H9 (cell line): ENCODE measurements at regions not wholly inside any gene's neighbourhood (a gene's known extent, or its start where the extent isn't known, plus 50 kb on each side); places are given as distances from the start of the nearest gene placed in this dataset.

Source experiments
- DNase-seq: peaks from one replicate; pipeline ENCODE4 v3.0.0-alpha.2; 2017
- H2AFZ ChIP-seq: one replicate; pipeline ENCODE4 v1.6.1; 2013; ENCODE audit warnings: mild to moderate bottlenecking, low read length, control low read depth, moderate library complexity
- H2AK5ac ChIP-seq: 2 replicates; pipeline ENCODE4 v1.6.1; 2013; ENCODE audit warnings: low read length, control low read depth, mixed read lengths; ENCODE audit not compliant: insufficient read length
- H2BK120ac ChIP-seq: one replicate; pipeline ENCODE4 v1.6.1; 2013; ENCODE audit warnings: low read depth, mild to moderate bottlenecking, low read length, control low read depth, inconsistent platforms; ENCODE audit not compliant: poor library complexity, severe bottlenecking
- H2BK12ac ChIP-seq: 2 replicates; pipeline ENCODE4 v1.6.1; 2013; ENCODE audit warnings: low read length, control low read depth, mixed read lengths, low read depth; ENCODE audit not compliant: insufficient read length
- H2BK15ac ChIP-seq: 2 replicates; pipeline ENCODE4 v1.6.1; 2013; ENCODE audit warnings: low read depth, low read length, control low read depth
- H2BK20ac ChIP-seq: one replicate; pipeline ENCODE4 v1.6.1; 2013; ENCODE audit warnings: low read depth, mild to moderate bottlenecking, low read length, control low read depth, inconsistent platforms; ENCODE audit not compliant: poor library complexity, severe bottlenecking
- H2BK5ac ChIP-seq: 2 replicates; pipeline ENCODE4 v1.6.1; 2013; ENCODE audit warnings: low read length, control low read depth, mixed read lengths; ENCODE audit not compliant: insufficient read length
- H3K14ac ChIP-seq: 2 replicates; pipeline ENCODE4 v1.6.1; 2013; ENCODE audit warnings: low read length, control low read depth; ENCODE audit not compliant: insufficient read depth
- H3K18ac ChIP-seq: 2 replicates; pipeline ENCODE4 v1.6.1; 2013; ENCODE audit warnings: low read depth, mild to moderate bottlenecking, mixed read lengths, low read length, control low read depth; ENCODE audit not compliant: insufficient read length
- H3K23ac ChIP-seq: 2 replicates; pipeline ENCODE4 v1.6.1; 2013; ENCODE audit warnings: low read length, control low read depth, mixed read lengths, low read depth; ENCODE audit not compliant: insufficient read length
- H3K23me2 ChIP-seq: 2 replicates; pipeline ENCODE4 v1.6.1; 2013; ENCODE audit warnings: low read depth, mild to moderate bottlenecking, mixed read lengths, low read length, control low read depth; ENCODE audit not compliant: insufficient read length, poor library complexity, severe bottlenecking
- H3K27ac ChIP-seq: 2 replicates; pipeline ENCODE4 v1.5.1; 2013; ENCODE audit warnings: low read length, control low read depth, mixed read lengths, low read depth; ENCODE audit not compliant: insufficient read length
- H3K27me3 ChIP-seq: 2 replicates; pipeline ENCODE4 v1.6.1; 2013; ENCODE audit warnings: low read length, control low read depth, inconsistent platforms; ENCODE audit not compliant: insufficient read depth
- H3K4ac ChIP-seq: 2 replicates; pipeline ENCODE4 v1.6.1; 2013; ENCODE audit warnings: low read depth, mild to moderate bottlenecking, control low read depth, inconsistent platforms, low read length, moderate library complexity
- H3K4me1 ChIP-seq: 2 replicates; pipeline ENCODE4 v1.6.1; 2013; ENCODE audit warnings: low read length, control low read depth, inconsistent platforms; ENCODE audit not compliant: insufficient read depth
- H3K4me2 ChIP-seq: 2 replicates; pipeline ENCODE4 v1.6.1; 2013; ENCODE audit warnings: low read length, control low read depth, mixed read lengths; ENCODE audit not compliant: insufficient read length, insufficient read depth
- H3K56ac ChIP-seq: 2 replicates; pipeline ENCODE4 v1.6.1; 2013; ENCODE audit warnings: low read depth, mild to moderate bottlenecking, mixed read lengths, low read length, control low read depth; ENCODE audit not compliant: insufficient read length
- H3K79me1 ChIP-seq: 2 replicates; pipeline ENCODE4 v1.6.1; 2013; ENCODE audit warnings: low read depth, mild to moderate bottlenecking, moderate library complexity, low read length, control low read depth, inconsistent platforms; ENCODE audit not compliant: insufficient read depth, poor library complexity, severe bottlenecking
- H3K79me2 ChIP-seq: 2 replicates; pipeline ENCODE4 v1.6.1; 2013; ENCODE audit warnings: low read length, control low read depth, inconsistent platforms; ENCODE audit not compliant: insufficient read depth
- H3K9ac ChIP-seq: 2 replicates; pipeline ENCODE4 v1.6.1; 2013; ENCODE audit warnings: low read length, control low read depth, mixed read lengths; ENCODE audit not compliant: insufficient read length; ENCODE audit errors: extremely low read depth
- H3K9me3 ChIP-seq: one replicate; pipeline ENCODE4 v1.6.1; 2013; ENCODE audit warnings: low read depth, low read length, inconsistent platforms; ENCODE audit not compliant: control insufficient read depth
- H3T11ph ChIP-seq: one replicate; pipeline ENCODE4 v1.6.1; 2013; ENCODE audit warnings: mild to moderate bottlenecking, low read length, control low read depth, inconsistent platforms
- H4K20me1 ChIP-seq: one replicate; pipeline ENCODE4 v1.6.1; 2013; ENCODE audit not compliant: control insufficient read depth, insufficient read length, insufficient read depth
- H4K5ac ChIP-seq: 2 replicates; pipeline ENCODE4 v1.6.1; 2013; ENCODE audit warnings: low read depth, mild to moderate bottlenecking, mixed read lengths, low read length, control low read depth; ENCODE audit not compliant: insufficient read length
- H4K8ac ChIP-seq: replicated peaks from 2 replicates; pipeline ENCODE4 v1.6.1; 2013; ENCODE audit warnings: low read length, control low read depth, mixed read lengths, low read depth; ENCODE audit not compliant: insufficient read length
- H4K91ac ChIP-seq: 2 replicates; pipeline ENCODE4 v1.6.1; 2013; ENCODE audit warnings: low read depth, mild to moderate bottlenecking, moderate library complexity, mixed read lengths, low read length, control low read depth; ENCODE audit not compliant: insufficient read length
- H3K27ac Mint-ChIP-seq, 3 experiments: 2 replicates in 2 of 3; 3 replicates in 1 of 3; pipeline ENCODE4 v1.8.0; 2020 to 2021; ENCODE audit warnings: mixed read lengths in 3 of 3, mild to moderate bottlenecking in 1 of 3, moderate library complexity in 1 of 3
- H3K27me3 Mint-ChIP-seq: 2 replicates; pipeline ENCODE4 v1.8.0; 2021; ENCODE audit warnings: low read depth, mild to moderate bottlenecking, moderate library complexity, mixed read lengths
- H3K36me3 Mint-ChIP-seq, 3 experiments: 2 replicates in 2 of 3; 3 replicates in 1 of 3; pipeline ENCODE4 v1.8.0; 2020 to 2021; ENCODE audit warnings: low read depth in 3 of 3, mixed read lengths in 3 of 3; ENCODE audit not compliant: insufficient read depth in 1 of 3
- H3K4me1 Mint-ChIP-seq, 2 experiments: 2 replicates each; pipeline ENCODE4 v1.8.0; 2020; ENCODE audit warnings: mixed read lengths in 2 of 2
- H3K4me3 Mint-ChIP-seq, 2 experiments: 2 replicates in 1 of 2; 3 replicates in 1 of 2; pipeline ENCODE4 v1.8.0; 2020 to 2021; ENCODE audit warnings: mild to moderate bottlenecking in 2 of 2, mixed read lengths in 2 of 2, moderate library complexity in 1 of 2
- H3K9me3 Mint-ChIP-seq, 2 experiments: 2 replicates in 1 of 2; 3 replicates in 1 of 2; pipeline ENCODE4 v1.8.0; 2020; ENCODE audit warnings: mild to moderate bottlenecking in 2 of 2, mixed read lengths in 2 of 2, moderate library complexity in 1 of 2
- CTCF ChIP-seq: fragments of 200-600 bp; sonication (generic); conservative IDR thresholded peaks from 3 replicates; pipeline ENCODE4 v1.8.0; 2021; ENCODE audit warnings: antibody characterized with exemption, mild to moderate bottlenecking
- WGBS: extraction: QIAGEN DNeasy Blood & Tissue Kit; methylation state at CpG from one replicate; pipeline ENCODE4 v1.1.7; 2013; ENCODE audit warnings: missing lambda C conversion rate, low lambda C conversion rate, mixed read lengths; ENCODE audit not compliant: insufficient read length; ENCODE audit errors: extremely low coverage; 5-methylcytosine and 5-hydroxymethylcytosine counted together

- Histone ChIP-seq H3K4ac (no peak overlapping the region), H3K56ac (no peak overlapping the region), H3K14ac (no peak overlapping the region), H4K20me1 (no peaks in the 10 kb centered on the region), H2AK5ac (no peak overlapping the region), H3K4me2 (no peak overlapping the region), H2BK120ac (no peak overlapping the region), H3K79me2 (no peaks in the 10 kb centered on the region), H4K8ac (no peak overlapping the region), H3K23ac (no peak overlapping the region), H2BK5ac (no peak overlapping the region), H3K18ac (no peak overlapping the region), H3K79me1 (no peaks in the 10 kb centered on the region), H3K23me2 (no peaks in the 10 kb centered on the region), H3K27me3 (no peaks in the 10 kb centered on the region), H2BK12ac (no peak overlapping the region), H3K9ac (no peak overlapping the region), H4K5ac (no peak overlapping the region), H3T11ph (no peak overlapping the region), H2AFZ (no peak overlapping the region), H3K9me3 (no peaks in the 10 kb centered on the region), H2BK15ac (no peak overlapping the region), H4K91ac (no peak overlapping the region), H3K27ac (no peak overlapping the region), H3K4me1 (no peaks in the 10 kb centered on the region), H2BK20ac (no peak overlapping the region)
- TF ChIP-seq CTCF: no peak
- peaks cover 6 to 8% of the 10 kb centered on the region in 2 experiments for H3K4me1 Mint-ChIP-seq
- no peak overlapping the region for H3K4me3 Mint-ChIP-seq
- H3K27me3 Mint-ChIP-seq: no peaks in the 10 kb centered on the region
- no CpG with 5 or more reads among the region's 3 CpGs for WGBS
- no peak for DNase-seq
- no peak overlapping the region for H3K27ac Mint-ChIP-seq
- H3K36me3 Mint-ChIP-seq: no peaks in the 10 kb centered on the region; a peak in 1 of 7 replicates
- peaks cover 4 to 10% of the 10 kb centered on the region in 2 experiments; a peak in 2 of 5 replicates for H3K9me3 Mint-ChIP-seq
These were observed 56.8 kb upstream of the CNOT2 start for GRCh38 chr12:70186436-70186835.
